ENCODE measurements at regions not wholly inside any gene's neighbourhood (a gene's known extent, or its start where the extent isn't known, plus 50 kb on each side); places are given as distances from the start of the nearest gene placed in this dataset.

DNA sequence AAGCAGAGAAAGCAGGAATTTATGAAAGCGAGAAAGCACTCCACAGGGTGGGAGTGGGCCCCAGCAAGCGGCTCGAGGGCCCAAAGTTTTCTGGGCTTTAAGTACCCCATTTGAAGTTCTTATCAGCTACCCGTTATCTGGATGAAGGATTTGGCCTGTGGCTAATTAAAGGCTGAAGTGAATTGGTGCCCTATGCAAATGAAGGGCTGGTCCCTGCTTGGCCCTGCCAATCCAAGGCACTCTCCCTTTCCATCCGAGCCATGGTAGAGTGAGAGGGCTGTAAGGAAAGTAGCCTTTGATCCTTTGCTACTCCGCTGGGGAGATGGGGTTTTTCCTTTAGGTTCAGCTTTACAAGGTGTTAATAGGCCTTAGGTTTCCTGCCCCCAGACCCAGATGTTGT is 469.3 kb upstream of the CFAP20DC start:
- TF ChIP-seq, protein P1, sequence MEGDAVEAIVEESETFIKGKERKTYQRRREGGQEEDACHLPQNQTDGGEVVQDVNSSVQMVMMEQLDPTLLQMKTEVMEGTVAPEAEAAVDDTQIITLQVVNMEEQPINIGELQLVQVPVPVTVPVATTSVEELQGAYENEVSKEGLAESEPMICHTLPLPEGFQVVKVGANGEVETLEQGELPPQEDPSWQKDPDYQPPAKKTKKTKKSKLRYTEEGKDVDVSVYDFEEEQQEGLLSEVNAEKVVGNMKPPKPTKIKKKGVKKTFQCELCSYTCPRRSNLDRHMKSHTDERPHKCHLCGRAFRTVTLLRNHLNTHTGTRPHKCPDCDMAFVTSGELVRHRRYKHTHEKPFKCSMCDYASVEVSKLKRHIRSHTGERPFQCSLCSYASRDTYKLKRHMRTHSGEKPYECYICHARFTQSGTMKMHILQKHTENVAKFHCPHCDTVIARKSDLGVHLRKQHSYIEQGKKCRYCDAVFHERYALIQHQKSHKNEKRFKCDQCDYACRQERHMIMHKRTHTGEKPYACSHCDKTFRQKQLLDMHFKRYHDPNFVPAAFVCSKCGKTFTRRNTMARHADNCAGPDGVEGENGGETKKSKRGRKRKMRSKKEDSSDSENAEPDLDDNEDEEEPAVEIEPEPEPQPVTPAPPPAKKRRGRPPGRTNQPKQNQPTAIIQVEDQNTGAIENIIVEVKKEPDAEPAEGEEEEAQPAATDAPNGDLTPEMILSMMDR (IDR thresholded peaks at IDR 0.05; ENCODE audit: extremely low read depth, insufficient read depth, missing control alignments) = no peak
- in situ Hi-C loops (cut with MboI; ENCODE audit: low pct_unique_long_range_greater_than_20kb, low sequenced_read_pairs, unreplicated experiment) = no loop called here
- DNase-seq (ENCODE audit: low spot score) = no peak

DNA sequence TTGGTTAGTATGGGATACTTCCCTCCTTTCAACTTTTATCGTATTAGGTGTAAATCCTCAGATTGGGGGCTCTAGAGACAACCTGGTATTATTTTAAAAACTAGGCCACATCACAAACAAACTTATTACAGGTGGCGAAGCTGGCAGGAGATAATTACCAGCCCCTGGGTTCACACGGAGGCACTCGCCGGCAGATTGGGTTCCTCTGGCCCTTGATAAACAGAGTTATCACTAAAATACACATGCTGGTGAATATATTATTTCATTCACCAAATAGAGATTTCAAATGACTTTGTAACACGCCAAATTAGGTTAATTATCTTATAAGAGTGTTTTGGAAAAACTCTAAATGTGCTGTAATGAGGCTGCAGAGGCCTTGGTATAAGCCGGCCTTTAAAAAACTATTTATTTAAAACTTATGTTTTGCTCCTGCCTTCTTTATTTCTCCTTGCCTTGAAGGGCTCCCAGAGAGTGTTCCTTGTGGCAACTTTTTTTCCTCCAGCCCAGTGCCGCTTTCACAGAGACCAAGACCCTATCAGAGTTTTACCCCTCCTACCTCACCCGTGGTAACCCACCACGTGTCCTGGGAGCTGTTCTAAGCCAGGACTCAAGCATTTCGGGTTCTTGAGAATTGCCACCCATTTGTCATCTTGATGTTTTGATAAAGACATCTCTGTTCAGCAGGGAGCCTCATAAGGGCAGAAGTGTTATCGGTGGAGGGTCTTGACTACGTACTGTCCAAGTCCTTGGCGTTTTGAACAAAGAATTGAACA is 468.6 kb upstream of the CFAP20DC start:
- no peak for DNase-seq (ENCODE audit: low spot score)
- TF ChIP-seq, protein P1 (IDR thresholded peaks at IDR 0.05; ENCODE audit: extremely low read depth, insufficient read depth, missing control alignments) = no peak
- in situ Hi-C loops (cut with MboI; ENCODE audit: low pct_unique_long_range_greater_than_20kb, low sequenced_read_pairs, unreplicated experiment) = no loop called here

DNA sequence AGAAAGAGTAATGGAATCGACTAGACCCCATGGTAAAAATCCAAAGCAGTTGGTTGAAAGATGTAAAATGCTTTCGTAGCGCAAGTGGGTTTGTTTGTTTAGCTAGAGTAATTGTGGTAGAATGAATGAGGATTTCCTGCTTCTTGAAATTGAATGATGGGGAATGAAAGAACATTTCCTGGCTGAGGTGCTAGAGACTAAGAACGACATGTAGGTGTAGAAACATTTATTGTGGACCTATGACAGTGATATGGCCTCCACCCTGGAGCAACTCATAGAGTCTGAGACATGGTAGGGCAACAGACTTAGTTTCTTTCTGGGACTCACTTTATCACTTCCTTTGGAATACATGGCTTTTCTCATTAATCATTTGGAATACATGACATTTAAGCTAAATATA is 467.6 kb upstream of the CFAP20DC start:
- no peak for DNase-seq (ENCODE audit: low spot score)
- in situ Hi-C loops (cut with MboI; ENCODE audit: low pct_unique_long_range_greater_than_20kb, low sequenced_read_pairs, unreplicated experiment) = no loop called here
- TF ChIP-seq, protein P1 (IDR thresholded peaks at IDR 0.05; ENCODE audit: extremely low read depth, insufficient read depth, missing control alignments) = no peak

DNA sequence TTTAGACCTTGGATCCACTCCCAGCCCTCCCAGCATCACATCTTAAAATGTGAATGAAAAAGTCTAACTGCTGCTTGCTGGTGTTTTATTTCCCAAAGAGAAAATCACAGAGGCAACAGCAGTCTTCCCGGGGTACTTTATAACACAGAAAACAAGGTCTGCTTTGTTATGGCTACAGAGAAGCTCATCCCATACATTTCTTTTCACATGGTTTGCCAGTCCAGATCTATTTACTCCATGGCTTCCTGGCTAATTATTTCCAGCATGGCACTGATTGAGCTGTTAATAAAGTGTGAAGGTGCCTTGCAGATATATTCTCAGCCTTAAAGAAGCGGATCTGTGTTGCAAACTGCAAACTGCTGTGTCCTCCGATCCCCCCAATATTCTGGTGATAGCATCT is 466.1 kb upstream of the CFAP20DC start:
- in situ Hi-C loops (cut with MboI; ENCODE audit: low pct_unique_long_range_greater_than_20kb, low sequenced_read_pairs, unreplicated experiment) = no loop called here
- DNase-seq (ENCODE audit: low spot score) = no peak

DNA sequence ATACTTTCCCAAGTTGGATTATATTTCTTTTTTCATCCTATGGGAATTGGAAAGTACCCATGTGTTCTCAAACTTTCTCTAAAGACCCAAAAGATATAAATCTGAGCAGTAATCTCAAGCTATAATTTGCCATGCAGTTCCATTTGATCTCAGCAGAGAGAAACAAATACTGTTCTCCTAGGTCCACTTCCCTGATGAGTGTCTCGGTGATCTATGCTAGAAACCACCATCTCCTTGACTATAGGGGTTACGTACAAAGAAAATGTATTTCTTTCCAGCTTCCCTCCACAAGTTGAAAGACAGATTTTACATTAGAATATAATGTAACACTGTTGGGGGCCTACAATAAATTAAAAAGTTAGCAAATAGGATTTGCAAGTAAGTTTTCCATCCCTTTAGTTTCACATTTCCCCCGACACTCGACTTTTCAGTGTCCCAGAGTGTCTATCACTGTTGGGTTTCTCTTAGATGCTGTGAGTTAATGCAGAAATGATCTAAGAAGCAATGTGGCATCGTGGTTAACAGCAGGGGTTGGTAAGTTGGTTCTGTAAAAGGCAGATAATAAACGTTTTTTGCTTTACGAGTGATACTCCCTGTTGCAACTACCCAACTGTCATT is 465.1 kb upstream of the CFAP20DC start:
- TF ChIP-seq, protein P1 (IDR thresholded peaks at IDR 0.05; ENCODE audit: extremely low read depth, insufficient read depth, missing control alignments) = no peak
- no peak for DNase-seq (ENCODE audit: low spot score)
- in situ Hi-C loops (cut with MboI; ENCODE audit: low pct_unique_long_range_greater_than_20kb, low sequenced_read_pairs, unreplicated experiment) = no loop called here

More for the DNA sequence above, 466.1 kb upstream of the CFAP20DC start:
- TF ChIP-seq, protein P1 (IDR thresholded peaks at IDR 0.05; ENCODE audit: extremely low read depth, insufficient read depth, missing control alignments) = no peak

DNA sequence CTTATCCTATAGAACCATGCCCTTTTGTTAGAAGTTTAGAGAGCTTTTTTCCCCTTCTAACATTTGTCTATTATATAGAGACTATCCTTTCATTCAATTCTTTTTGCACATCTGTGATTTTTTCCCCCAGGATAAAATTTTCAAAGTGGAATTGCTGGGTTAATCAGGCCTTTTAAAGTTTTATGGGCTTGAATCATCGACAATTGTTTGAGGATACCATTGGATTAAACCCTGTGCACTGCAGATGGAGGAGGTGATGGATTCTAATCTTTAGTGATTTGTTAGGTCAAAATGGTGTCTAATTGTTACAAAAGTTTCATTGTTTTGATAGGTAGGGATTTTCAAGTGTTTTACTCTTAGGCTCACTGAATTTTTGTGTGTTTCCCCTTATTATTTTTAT is 463.7 kb upstream of the CFAP20DC start:
- in situ Hi-C loops (cut with MboI; ENCODE audit: low pct_unique_long_range_greater_than_20kb, low sequenced_read_pairs, unreplicated experiment) = no loop called here
- TF ChIP-seq, protein P1 (IDR thresholded peaks at IDR 0.05; ENCODE audit: extremely low read depth, insufficient read depth, missing control alignments) = no peak
- no peak for DNase-seq (ENCODE audit: low spot score)

Data from GM13977 (cell line).